GM13976 (cell line): ENCODE measurements at regions not wholly inside any gene's neighbourhood (a gene's known extent, or its start where the extent isn't known, plus 50 kb on each side); places are given as distances from the start of the nearest gene placed in this dataset.

Source experiments
- DNase-seq: peaks from one replicate; pipeline ENCODE4 v3.0.0; 2012; ENCODE audit warnings: low spot score
- CTCF ChIP-seq: IDR thresholded peaks from 2 replicates; pipeline ENCODE4 v1.5.1; 2012; ENCODE audit warnings: borderline replicate concordance, mild to moderate bottlenecking; ENCODE audit not compliant: insufficient read depth; ENCODE audit errors: extremely low read depth, missing control alignments, control extremely low read depth
- in situ Hi-C: fragments of 300-500 bp; cut with MboI; formaldehyde crosslinking; loops from one replicate; pipeline ENCODE4 v1.12.0; 2022; ENCODE audit warnings: low sequenced_read_pairs, mixed read lengths, inconsistent platforms; ENCODE audit not compliant: unreplicated experiment

GRCh38 chr9:88685966-88686365, 151.0 kb downstream of the NXNL2 start:
- in situ Hi-C loops, result no loop called here
- TF ChIP-seq CTCF, result no peak
- no peak for DNase-seq

GRCh38 chr9:88689509-88690298, 154.7 kb downstream of the NXNL2 start:
- in situ Hi-C loops, result no loop called here
- no peak for TF ChIP-seq CTCF
- no peak for DNase-seq

- DNase-seq, result no peak
- no peak for TF ChIP-seq CTCF
- in situ Hi-C loops, result no loop called here
Measured at GRCh38 chr9:88690628-88691027, 155.7 kb downstream of the NXNL2 start.

GRCh38 chr9:88691091-88691490, 156.1 kb downstream of the NXNL2 start:
- TF ChIP-seq CTCF, result no peak
- in situ Hi-C loops, result no loop called here
- no peak for DNase-seq

- in situ Hi-C loops, result no loop called here
- no peak for TF ChIP-seq CTCF
- no peak for DNase-seq
Measured at GRCh38 chr9:88691811-88692210, 156.8 kb downstream of the NXNL2 start.

GRCh38 chr9:88692827-88693226, 157.8 kb downstream of the NXNL2 start:
- no peak for DNase-seq
- in situ Hi-C loops, result no loop called here
- TF ChIP-seq CTCF, result no peak
